Spleen (tissue), 11 donors: ENCODE measurements at regions not wholly inside any gene's neighbourhood (a gene's known extent, or its start where the extent isn't known, plus 50 kb on each side); places are given as distances from the start of the nearest gene placed in this dataset.

ENCODE experiments used
- DNase-seq: peaks from one replicate; pipeline ENCODE4 v3.0.0-alpha.2; 2020
- H3K27ac ChIP-seq, 8 donors: fragments of 200-600 bp; sonication (generic) in 7 of 8; 1 replicate in 4 of 8; 2 replicates in 4 of 8; pipeline versions ENCODE4 v1.5.0 to v1.8.0; 2016 to 2021; ENCODE audit warnings: inconsistent platforms in 4 of 8, mild to moderate bottlenecking in 4 of 8, moderate library complexity in 1 of 8
- H3K27me3 ChIP-seq, 7 donors: fragments of 200-600 bp; sonication (generic) in 6 of 7; replicated peaks in 1 of 7; 1 replicate in 4 of 7; 2 replicates in 3 of 7; pipeline versions ENCODE4 v1.5.0 to v1.8.0; 2016 to 2021; ENCODE audit warnings: inconsistent platforms in 3 of 7, mild to moderate bottlenecking in 1 of 7
- H3K36me3 ChIP-seq, 6 donors: fragments of 200-600 bp; sonication (generic) in 5 of 6; 1 replicate in 4 of 6; 2 replicates in 2 of 6; pipeline versions ENCODE4 v1.5.0 to v1.8.0; 2016 to 2021; ENCODE audit warnings: inconsistent platforms in 2 of 6
- H3K4me1 ChIP-seq, 6 donors: fragments of 200-600 bp; sonication (generic) in 5 of 6; 1 replicate in 3 of 6; 2 replicates in 3 of 6; pipeline versions ENCODE4 v1.5.0 to v1.8.0; 2016 to 2021; ENCODE audit warnings: inconsistent platforms in 3 of 6
- H3K4me3 ChIP-seq, 8 donors: fragments of 200-600 bp; sonication (generic) in 7 of 8; 1 replicate in 4 of 8; 2 replicates in 4 of 8; pipeline versions ENCODE4 v1.5.0 to v1.8.0; 2016 to 2021; ENCODE audit warnings: inconsistent platforms in 4 of 8, mild to moderate bottlenecking in 4 of 8, moderate library complexity in 2 of 8
- H3K9me3 ChIP-seq, 8 donors: fragments of 200-600 bp; sonication (generic) in 7 of 8; 1 replicate in 4 of 8; 2 replicates in 4 of 8; pipeline versions ENCODE4 v1.5.0 to v1.8.0; 2016 to 2021; ENCODE audit warnings: inconsistent platforms in 4 of 8
- POLR2A ChIP-seq, 3 donors: fragments of 450-650 bp; IDR thresholded peaks; one replicate each; pipeline ENCODE4 v1.5.1; 2017; ENCODE audit warnings: antibody characterized with exemption in 3 of 3, mild to moderate bottlenecking in 1 of 3
- POLR2AphosphoS5 ChIP-seq, 3 donors: sonication (generic); formaldehyde crosslinking; IDR thresholded peaks; one replicate each; pipeline ENCODE4 v1.5.1; 2017; ENCODE audit warnings: antibody characterized with exemption in 3 of 3
- WGBS, 5 donors: extraction: QIAGEN DNeasy Blood & Tissue Kit in 3 of 5; methylation state at CpG; one replicate each; pipeline versions ENCODE4 v1.1.5 to v1.1.7; 2013 to 2018; 5-methylcytosine and 5-hydroxymethylcytosine counted together
- intact Hi-C: fragments of 100-400 bp; cut with DNase I; formaldehyde crosslinking; loops from one replicate; pipeline ENCODE4 v1.15.0; 2023; ENCODE audit warnings: low total_unique reads
- TF ChIP-seq, protein P1 (sequence below), 11 experiments: fragments of 200-600 bp in 7 of 11; fragments of 450-650 bp in 4 of 11; sonication (generic) in 4 of 11; IDR thresholded peaks in 8 of 11; conservative IDR thresholded peaks in 3 of 11; 1 replicate in 7 of 11; 2 replicates in 4 of 11; pipeline versions ENCODE4 v1.4.0 to v1.8.0; 2016 to 2021; ENCODE audit warnings: antibody characterized with exemption in 11 of 11, inconsistent platforms in 4 of 11, mild to moderate bottlenecking in 1 of 11
- donor health status: healthy with polysubstance abuse.
- donor health status: DM: no; HTN: no; CAD: no; lungs with moderate emphysema.
- donor health status: DM: no; HTN: no; CAD: no.
- donor health status: Bipolar disorder and iron deficiency.
- donor health status: healthy.
- donor health status: DM: no; HTN: no; CAD: no.
- donor health status: DM: yes; HTN: yes; CAD: no.

DNA sequence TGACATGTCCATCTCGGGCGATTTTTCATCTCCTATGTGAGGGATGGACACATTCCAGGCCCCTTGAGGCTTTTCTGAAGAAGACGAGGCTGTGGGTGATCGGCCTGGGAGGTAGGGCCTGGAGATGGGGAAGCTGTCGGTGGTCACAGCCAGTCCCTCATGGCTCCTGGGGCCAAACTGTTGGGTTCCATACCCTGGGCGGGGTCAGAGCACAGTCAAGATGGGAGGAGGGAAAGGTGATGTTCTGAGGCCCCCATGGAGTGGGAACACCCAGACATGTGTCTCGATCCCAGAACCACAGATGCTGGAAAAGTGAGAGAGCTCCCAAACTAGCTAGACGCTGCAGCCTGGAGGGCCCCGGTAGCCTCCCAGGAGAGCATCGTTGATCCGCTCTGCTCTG, 157.5 kb upstream of the C1orf174 start:
- TF ChIP-seq POLR2AphosphoS5 (IDR thresholded peaks at IDR 0.05), result no peak
- TF ChIP-seq, protein P1, sequence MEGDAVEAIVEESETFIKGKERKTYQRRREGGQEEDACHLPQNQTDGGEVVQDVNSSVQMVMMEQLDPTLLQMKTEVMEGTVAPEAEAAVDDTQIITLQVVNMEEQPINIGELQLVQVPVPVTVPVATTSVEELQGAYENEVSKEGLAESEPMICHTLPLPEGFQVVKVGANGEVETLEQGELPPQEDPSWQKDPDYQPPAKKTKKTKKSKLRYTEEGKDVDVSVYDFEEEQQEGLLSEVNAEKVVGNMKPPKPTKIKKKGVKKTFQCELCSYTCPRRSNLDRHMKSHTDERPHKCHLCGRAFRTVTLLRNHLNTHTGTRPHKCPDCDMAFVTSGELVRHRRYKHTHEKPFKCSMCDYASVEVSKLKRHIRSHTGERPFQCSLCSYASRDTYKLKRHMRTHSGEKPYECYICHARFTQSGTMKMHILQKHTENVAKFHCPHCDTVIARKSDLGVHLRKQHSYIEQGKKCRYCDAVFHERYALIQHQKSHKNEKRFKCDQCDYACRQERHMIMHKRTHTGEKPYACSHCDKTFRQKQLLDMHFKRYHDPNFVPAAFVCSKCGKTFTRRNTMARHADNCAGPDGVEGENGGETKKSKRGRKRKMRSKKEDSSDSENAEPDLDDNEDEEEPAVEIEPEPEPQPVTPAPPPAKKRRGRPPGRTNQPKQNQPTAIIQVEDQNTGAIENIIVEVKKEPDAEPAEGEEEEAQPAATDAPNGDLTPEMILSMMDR (IDR thresholded peaks at IDR 0.05 in 8 of 11, conservative IDR thresholded peaks at IDR 0.05 in 3 of 11), result no peak
- TF ChIP-seq POLR2A (IDR thresholded peaks at IDR 0.05), result no peak
- intact Hi-C loops, result no loop called here
- no peak overlapping the region for H3K27ac ChIP-seq
- H3K27me3 ChIP-seq, result peaks cover 0 to 43% (median 0%) of the 10 kb centered on the region in 7 donors
- no peaks in the 10 kb centered on the region for H3K4me1 ChIP-seq
- no peaks in the 10 kb centered on the region for H3K36me3 ChIP-seq
- peaks cover 0 to 6% (median 0%) of the 10 kb centered on the region in 8 donors for H3K9me3 ChIP-seq
- no peak overlapping the region for H3K4me3 ChIP-seq
- no peak for DNase-seq
- WGBS, 5 donors, result 79 to 89% (median 81%) methylated on average over 7 to 11 of the region's 11 CpGs

DNA sequence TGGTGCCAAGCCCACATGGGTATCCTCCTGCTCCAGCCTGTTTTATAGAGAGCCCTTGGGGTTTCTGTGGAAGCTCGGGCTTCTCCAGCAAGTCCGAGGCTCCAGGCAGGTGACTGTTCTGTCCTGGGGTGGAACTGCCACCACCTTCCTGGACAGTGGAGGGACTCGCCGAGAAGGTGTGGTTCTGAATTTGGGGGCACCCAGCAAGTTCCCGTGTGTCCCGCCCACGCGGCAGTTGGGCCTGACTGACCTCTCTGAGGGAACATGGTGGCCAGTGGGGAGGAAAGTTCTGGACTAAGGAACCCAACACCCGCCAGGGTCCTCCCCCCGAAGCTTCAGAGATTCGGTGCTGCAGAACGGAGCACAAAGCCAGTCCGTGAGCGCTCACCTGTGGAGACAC, 158.1 kb upstream of the C1orf174 start:
- H3K9me3 ChIP-seq, result peaks cover 0 to 6% (median 0%) of the 10 kb centered on the region in 8 donors
- TF ChIP-seq POLR2AphosphoS5 (IDR thresholded peaks at IDR 0.05) (no peak), POLR2A (IDR thresholded peaks at IDR 0.05) (no peak)
- TF ChIP-seq, protein P1 (IDR thresholded peaks at IDR 0.05 in 8 of 11, conservative IDR thresholded peaks at IDR 0.05 in 3 of 11), result no peak
- intact Hi-C loops, result no loop called here
- 85 to 100% (median 91%) methylated on average over 2 to 14 of the region's 14 CpGs for WGBS, 5 donors
- peaks cover 0 to 41% (median 0%) of the 10 kb centered on the region in 7 donors for H3K27me3 ChIP-seq
- no peaks in the 10 kb centered on the region for H3K36me3 ChIP-seq
- no peak overlapping the region for H3K4me3 ChIP-seq
- H3K4me1 ChIP-seq, result no peaks in the 10 kb centered on the region
- no peak for DNase-seq
- no peak overlapping the region for H3K27ac ChIP-seq

DNA sequence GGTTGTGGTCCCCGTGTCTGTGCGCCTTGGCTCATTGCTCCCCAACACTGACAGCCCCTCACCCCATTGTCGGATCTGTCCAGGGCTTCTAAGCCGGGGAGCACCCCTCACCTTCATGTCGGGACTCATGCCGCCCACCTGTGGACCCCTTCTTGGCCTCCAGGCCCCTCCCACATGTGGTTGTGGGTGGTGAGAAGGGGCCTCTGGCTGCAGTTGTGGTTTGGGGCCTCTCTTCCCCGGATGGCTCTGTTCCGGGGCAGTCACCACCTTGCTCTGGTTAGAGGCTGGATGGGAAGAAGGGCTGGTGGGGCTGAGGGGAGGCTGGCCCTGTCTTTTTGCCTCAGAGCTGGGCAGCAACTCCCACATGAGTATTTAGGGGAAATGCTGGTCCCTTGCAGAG, 158.6 kb upstream of the C1orf174 start:
- no peaks in the 10 kb centered on the region for H3K4me1 ChIP-seq
- peaks cover 0 to 6% (median 0%) of the 10 kb centered on the region in 8 donors for H3K9me3 ChIP-seq
- intact Hi-C loops, result no loop called here
- no peaks in the 10 kb centered on the region for H3K36me3 ChIP-seq
- peaks cover 0 to 36% (median 0%) of the 10 kb centered on the region in 7 donors for H3K27me3 ChIP-seq
- TF ChIP-seq POLR2AphosphoS5 (IDR thresholded peaks at IDR 0.05) (no peak), POLR2A (IDR thresholded peaks at IDR 0.05) (no peak)
- TF ChIP-seq, protein P1 (IDR thresholded peaks at IDR 0.05 in 8 of 11, conservative IDR thresholded peaks at IDR 0.05 in 3 of 11), result no peak
- no peak overlapping the region for H3K4me3 ChIP-seq
- no peak overlapping the region for H3K27ac ChIP-seq
- no peak for DNase-seq
- WGBS, 5 donors, result 50 to 82% (median 77%) methylated on average over 6 to 8 of the region's 8 CpGs

DNA sequence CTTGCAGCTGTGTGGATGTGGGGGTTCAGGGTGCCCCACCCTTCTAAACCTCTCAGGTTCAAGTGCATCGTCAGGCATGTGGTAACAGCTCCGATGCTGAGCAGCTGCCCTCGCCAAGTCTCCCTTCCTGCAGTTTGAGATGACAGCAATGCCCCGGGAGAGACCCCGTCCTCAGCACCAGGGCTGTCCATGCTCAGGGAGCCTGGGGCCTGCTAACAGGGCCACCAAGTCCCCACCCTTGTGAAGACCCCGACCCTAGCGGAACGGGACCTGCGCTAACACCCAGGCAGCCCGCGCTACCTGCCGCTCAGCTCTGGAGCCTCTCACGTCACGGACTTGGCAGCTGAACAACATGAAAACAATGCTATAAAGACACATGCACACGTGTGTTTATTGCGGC, 159.2 kb upstream of the C1orf174 start:
- TF ChIP-seq POLR2A (IDR thresholded peaks at IDR 0.05) (no peak), POLR2AphosphoS5 (IDR thresholded peaks at IDR 0.05) (no peak)
- TF ChIP-seq, protein P1 (IDR thresholded peaks at IDR 0.05 in 8 of 11, conservative IDR thresholded peaks at IDR 0.05 in 3 of 11), result no peak
- Histone ChIP-seq H3K27me3 (peaks cover 0 to 30% (median 0%) of the 10 kb centered on the region in 7 donors), H3K4me3 (no peak overlapping the region), H3K27ac (no peak overlapping the region), H3K36me3 (no peaks in the 10 kb centered on the region), H3K4me1 (no peaks in the 10 kb centered on the region), H3K9me3 (peaks cover 0 to 6% (median 0%) of the 10 kb centered on the region in 8 donors)
- intact Hi-C loops, result no loop called here
- 60 to 82% (median 81%) methylated on average over 4 to 16 of the region's 16 CpGs for WGBS, 5 donors
- no peak for DNase-seq
